ENCODE measurements at regions not wholly inside any gene's neighbourhood (a gene's known extent, or its start where the extent isn't known, plus 50 kb on each side); places are given as distances from the start of the nearest gene placed in this dataset.

- no peaks in the 10 kb centered on the region for H3K9me3 ChIP-seq (ENCODE audit: control insufficient read depth, insufficient read depth, low read length)
- peak in 1 of 3 donors; percentile 47 for ATAC-seq
- no peak overlapping the region for H3K4me3 Mint-ChIP-seq
- TF ChIP-seq CTCF (IDR thresholded peaks at IDR 0.05) = no peak
- no peak overlapping the region for H3K4me3 ChIP-seq (ENCODE audit: low read length)
- no peaks in the 10 kb centered on the region for H3K4me1 ChIP-seq (ENCODE audit: control insufficient read depth, insufficient read depth, low read length)
- WGBS (ENCODE audit: insufficient coverage) = 72% methylated on average over 5 of the region's 5 CpGs
- no peak overlapping the region for H3K27ac ChIP-seq (ENCODE audit: low read length)
- no peaks in the 10 kb centered on the region for H3K9me3 Mint-ChIP-seq
- intact Hi-C loops (cut with micrococcal nuclease) = no loop called here
- no peaks in the 10 kb centered on the region for H3K36me3 Mint-ChIP-seq
- no peak for DNase-seq
- no peak overlapping the region for H3K27ac Mint-ChIP-seq
- H3K27me3 ChIP-seq (ENCODE audit: control insufficient read depth, insufficient read depth, low read length) = no peaks in the 10 kb centered on the region
- peaks cover 9 to 17% of the 10 kb centered on the region in 2 donors for H3K27me3 Mint-ChIP-seq (ENCODE audit: low read depth in 2 of 2)
- H3K36me3 ChIP-seq (ENCODE audit: control insufficient read depth, insufficient read depth, low read length) = no peaks in the 10 kb centered on the region
- H3K4me1 Mint-ChIP-seq = no peaks in the 10 kb centered on the region
These were observed 1351.1 kb downstream of the BRD1 start for GRCh38 chr22:48476577-48476976.

DNA sequence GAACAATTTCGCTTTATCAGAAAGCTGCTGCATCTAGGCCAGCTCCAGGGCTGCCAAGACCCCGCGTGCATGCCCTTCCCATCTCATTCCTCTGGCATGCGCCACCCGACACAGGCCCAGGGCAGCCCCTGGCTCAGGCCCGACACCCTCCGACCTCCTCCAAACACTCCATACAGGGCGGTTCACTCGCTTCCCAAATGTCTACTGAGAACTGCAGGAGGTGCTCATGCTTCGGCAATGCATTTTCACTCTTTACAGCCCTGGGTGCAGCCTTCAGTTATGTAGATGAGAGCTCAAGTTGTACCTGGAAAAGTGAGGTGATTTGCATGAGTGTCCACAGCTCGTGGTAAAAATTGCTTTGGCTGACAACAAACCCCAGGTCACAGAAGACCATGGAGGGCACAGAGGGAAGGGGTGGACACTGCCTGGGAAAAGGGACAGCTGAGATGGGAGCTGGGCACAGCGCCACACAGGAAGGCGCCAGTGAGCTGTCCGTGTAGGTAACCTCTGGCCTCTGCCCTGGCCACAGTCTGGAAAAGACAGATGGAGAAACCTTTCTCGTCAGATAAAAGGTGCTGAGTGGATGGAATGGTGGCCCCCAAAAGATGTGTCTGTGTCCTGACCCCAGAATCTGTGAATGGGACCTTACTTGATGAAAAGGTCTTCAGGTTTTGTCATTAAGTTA, 1351.9 kb downstream of the BRD1 start:
- no peak overlapping the region for H3K4me3 Mint-ChIP-seq
- no peak for ATAC-seq
- peaks cover 9 to 22% of the 10 kb centered on the region in 2 donors for H3K27me3 Mint-ChIP-seq (ENCODE audit: low read depth in 2 of 2)
- no peak overlapping the region for H3K4me3 ChIP-seq (ENCODE audit: low read length)
- H3K27ac Mint-ChIP-seq = no peak overlapping the region
- WGBS (ENCODE audit: insufficient coverage) = 87% methylated on average over 15 of the region's 15 CpGs
- no peaks in the 10 kb centered on the region for H3K36me3 Mint-ChIP-seq
- no peaks in the 10 kb centered on the region for H3K4me1 ChIP-seq (ENCODE audit: control insufficient read depth, insufficient read depth, low read length)
- no peaks in the 10 kb centered on the region for H3K9me3 Mint-ChIP-seq
- no peak for TF ChIP-seq CTCF (IDR thresholded peaks at IDR 0.05)
- H3K36me3 ChIP-seq (ENCODE audit: control insufficient read depth, insufficient read depth, low read length) = no peaks in the 10 kb centered on the region
- no peaks in the 10 kb centered on the region for H3K27me3 ChIP-seq (ENCODE audit: control insufficient read depth, insufficient read depth, low read length)
- no peaks in the 10 kb centered on the region for H3K9me3 ChIP-seq (ENCODE audit: control insufficient read depth, insufficient read depth, low read length)
- intact Hi-C loops (cut with micrococcal nuclease) = no loop called here
- H3K27ac ChIP-seq (ENCODE audit: low read length) = no peak overlapping the region
- H3K4me1 Mint-ChIP-seq = no peaks in the 10 kb centered on the region
- DNase-seq = no peak

- H3K27ac ChIP-seq (ENCODE audit: low read length) = no peak overlapping the region
These were observed 1352.8 kb downstream of the BRD1 start for GRCh38 chr22:48474881-48475280.

More at GRCh38 chr22:48474881-48475280, 1352.8 kb downstream of the BRD1 start:
- Mint-ChIP-seq H3K4me1 (no peaks in the 10 kb centered on the region), H3K4me3 (no peak overlapping the region), H3K27me3 (ENCODE audit: low read depth in 2 of 2) (peaks cover 11 to 22% of the 10 kb centered on the region in 2 donors), H3K27ac (no peak overlapping the region), H3K9me3 (no peaks in the 10 kb centered on the region), H3K36me3 (no peaks in the 10 kb centered on the region)
- Histone ChIP-seq H3K4me1 (ENCODE audit: control insufficient read depth, insufficient read depth, low read length) (no peaks in the 10 kb centered on the region), H3K27me3 (ENCODE audit: control insufficient read depth, insufficient read depth, low read length) (no peaks in the 10 kb centered on the region), H3K4me3 (ENCODE audit: low read length) (no peak overlapping the region), H3K36me3 (ENCODE audit: control insufficient read depth, insufficient read depth, low read length) (no peaks in the 10 kb centered on the region), H3K9me3 (ENCODE audit: control insufficient read depth, insufficient read depth, low read length) (no peaks in the 10 kb centered on the region)
- ATAC-seq = no peak
- no peak for TF ChIP-seq CTCF (IDR thresholded peaks at IDR 0.05)
- intact Hi-C loops (cut with micrococcal nuclease) = no loop called here
- DNase-seq = no peak
- 79% methylated on average over 9 of the region's 9 CpGs for WGBS (ENCODE audit: insufficient coverage)
